NCI-H345 treated with DMSO at 0.1 percent for 48 hours (cell line): ENCODE measurements at regions not wholly inside any gene's neighbourhood (a gene's known extent, or its start where the extent isn't known, plus 50 kb on each side); places are given as distances from the start of the nearest gene placed in this dataset.
A peak's percentile ranks its signal among the peaks of the same experiment; 100 is the strongest.

Source experiments
- DNase-seq: peaks from one replicate; lab custom pipeline; 2025; ENCODE audit not compliant: unreplicated experiment; lab: John Stamatoyannopoulos, UW

- DNase-seq, result peak; percentile 82
These were observed 366.9 kb downstream of the EPHA4 start for GRCh38 chr2:221205103-221205673.

- DNase-seq, result no peak
These were observed 361.4 kb downstream of the EPHA4 start for GRCh38 chr2:221210686-221211085.

- DNase-seq, result no peak
These were observed 360.5 kb downstream of the EPHA4 start for GRCh38 chr2:221211653-221212052.

DNA sequence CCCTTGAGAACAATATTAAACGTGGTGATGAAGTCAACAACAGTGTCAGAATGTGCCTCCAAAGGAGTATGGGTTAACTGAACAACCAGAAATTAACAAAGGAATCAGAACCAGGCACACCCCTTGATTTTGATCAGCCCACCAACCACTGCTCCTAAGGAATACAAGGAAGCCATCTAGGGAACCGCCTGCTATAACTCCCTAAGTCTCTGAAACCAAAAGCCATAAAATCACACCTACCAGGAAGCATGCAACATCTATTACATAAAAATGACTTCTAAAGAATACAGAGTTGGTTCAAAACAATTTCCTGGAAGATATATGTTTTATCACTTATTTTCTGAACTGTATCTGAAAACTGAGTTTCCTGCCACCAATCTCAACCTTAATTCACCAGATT is 360.0 kb downstream of the EPHA4 start:
- DNase-seq, result no peak

GRCh38 chr2:221215487-221215886 is 356.6 kb downstream of the EPHA4 start:
- no peak for DNase-seq

DNA sequence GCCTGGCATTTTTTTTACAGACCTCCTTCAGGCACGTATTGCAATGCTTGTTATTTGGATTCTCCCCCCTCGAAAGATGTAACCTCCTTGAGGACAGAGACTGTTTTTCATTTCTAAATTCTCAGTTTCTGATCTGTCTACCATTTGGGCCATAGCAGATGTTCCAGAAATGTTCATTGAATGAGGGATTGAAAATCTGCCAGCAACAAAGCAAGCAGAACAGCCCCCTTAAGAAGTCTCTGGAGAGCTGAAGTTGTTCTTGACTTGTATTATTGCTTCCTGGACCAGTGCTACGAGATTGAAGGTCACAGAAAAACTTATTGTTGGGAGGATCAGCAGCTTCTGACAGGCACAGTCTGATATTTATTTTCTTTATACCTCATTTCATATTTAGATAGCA is 355.5 kb downstream of the EPHA4 start:
- no peak for DNase-seq

GRCh38 chr2:221225752-221226151 is 346.4 kb downstream of the EPHA4 start:
- DNase-seq, result no peak

GRCh38 chr2:221228214-221228769 is 343.8 kb downstream of the EPHA4 start:
- no peak for DNase-seq

DNA sequence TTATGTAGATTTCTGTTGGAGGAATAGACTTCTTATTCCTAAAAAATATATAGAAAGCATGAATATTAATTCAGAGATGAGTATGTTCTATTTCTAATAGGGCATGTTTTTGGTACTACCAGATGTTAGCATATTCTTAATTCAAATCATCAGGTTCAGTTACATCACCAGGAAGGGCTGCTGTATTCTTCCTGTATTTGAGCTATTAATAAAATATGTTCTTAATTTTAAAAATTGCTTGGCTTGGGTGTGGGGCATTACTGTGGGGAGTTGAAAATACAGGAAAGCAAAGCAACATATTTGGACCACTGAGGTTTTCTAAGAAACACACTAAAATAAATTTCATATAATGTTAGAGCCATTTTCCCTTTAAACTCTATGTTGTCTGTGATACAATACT is 343.0 kb downstream of the EPHA4 start:
- DNase-seq, result no peak

DNA sequence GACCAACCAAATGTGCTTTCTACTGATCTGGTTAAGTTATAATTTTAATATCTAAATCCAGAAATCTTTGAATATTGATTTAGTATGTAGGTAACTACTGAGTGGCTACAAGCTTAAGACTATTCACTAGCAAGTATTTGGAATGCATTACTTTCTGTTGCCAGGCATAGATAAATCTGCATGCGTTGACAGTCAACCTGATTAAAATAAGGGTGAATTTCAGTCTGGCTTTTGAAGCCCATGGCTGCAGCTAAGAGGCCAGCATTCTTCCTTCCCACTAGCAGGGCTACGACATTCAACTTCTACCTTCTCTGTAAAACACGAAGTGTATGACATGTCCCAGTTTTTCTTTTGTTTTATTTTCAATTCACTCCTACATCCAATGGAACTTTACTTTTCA is 340.6 kb downstream of the EPHA4 start:
- no peak for DNase-seq

DNA sequence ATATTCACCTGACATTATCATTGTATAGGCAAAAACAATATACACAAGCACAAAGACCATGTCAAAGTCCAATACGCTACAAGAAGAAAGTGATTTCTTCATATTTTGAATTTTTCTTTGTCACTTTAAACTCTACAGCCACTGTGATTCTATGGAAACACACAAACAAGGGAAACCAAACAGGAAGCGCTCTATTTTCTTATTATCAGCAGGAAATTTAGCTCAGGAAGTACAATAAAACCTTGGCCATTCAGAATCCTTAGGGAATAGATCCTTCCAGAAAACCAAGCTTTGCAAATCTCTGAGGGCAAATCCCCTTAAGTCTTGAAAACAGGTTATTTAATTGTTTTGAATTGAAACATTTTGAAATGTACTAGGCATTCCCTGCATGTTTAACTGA is 336.2 kb downstream of the EPHA4 start:
- no peak for DNase-seq

GRCh38 chr2:221241072-221241471 is 331.0 kb downstream of the EPHA4 start:
- DNase-seq, result no peak

DNA sequence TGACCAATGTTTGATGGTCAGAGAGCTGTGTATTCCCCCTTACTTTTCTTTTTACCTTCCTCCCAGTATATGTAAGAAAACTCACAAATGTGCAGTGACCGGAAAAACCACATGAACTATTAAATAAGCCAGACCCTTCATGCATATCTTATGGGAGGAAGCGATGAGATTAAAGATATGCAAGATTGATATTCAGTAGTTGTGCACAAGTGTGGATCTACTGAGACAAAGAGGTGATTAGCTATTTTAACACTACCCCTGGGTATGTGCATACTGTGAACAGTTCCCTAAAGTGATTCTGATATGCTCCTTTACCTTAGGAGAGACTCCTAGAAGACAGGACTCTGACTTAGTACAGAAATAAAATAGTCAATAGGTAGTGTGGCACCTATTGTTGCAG is 328.3 kb downstream of the EPHA4 start:
- no peak for DNase-seq

GRCh38 chr2:221245045-221245444 is 327.1 kb downstream of the EPHA4 start:
- DNase-seq, result no peak

- DNase-seq, result no peak
These were observed 326.3 kb downstream of the EPHA4 start for GRCh38 chr2:221245772-221246171.

GRCh38 chr2:221254299-221254698 is 317.8 kb downstream of the EPHA4 start:
- no peak for DNase-seq

DNA sequence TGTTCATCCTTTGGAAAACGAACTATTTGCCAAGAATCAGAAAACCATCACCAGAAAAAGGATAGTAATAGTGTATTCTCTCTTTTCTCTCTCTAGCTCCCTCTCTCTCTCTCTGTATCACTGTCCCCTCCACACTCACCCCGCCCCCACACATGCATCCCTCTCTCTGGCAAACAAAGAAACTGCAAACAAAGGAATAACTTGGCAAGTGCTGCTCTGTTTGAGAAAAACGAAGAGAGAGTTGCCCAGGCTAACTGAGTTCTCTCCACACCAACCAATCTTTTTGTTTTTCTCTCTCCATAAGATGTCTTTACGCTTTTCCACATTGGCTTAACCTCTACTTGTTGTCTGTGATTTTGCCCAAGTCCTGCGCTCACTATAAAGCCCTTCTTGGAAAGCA is 316.2 kb downstream of the EPHA4 start:
- no peak for DNase-seq

DNA sequence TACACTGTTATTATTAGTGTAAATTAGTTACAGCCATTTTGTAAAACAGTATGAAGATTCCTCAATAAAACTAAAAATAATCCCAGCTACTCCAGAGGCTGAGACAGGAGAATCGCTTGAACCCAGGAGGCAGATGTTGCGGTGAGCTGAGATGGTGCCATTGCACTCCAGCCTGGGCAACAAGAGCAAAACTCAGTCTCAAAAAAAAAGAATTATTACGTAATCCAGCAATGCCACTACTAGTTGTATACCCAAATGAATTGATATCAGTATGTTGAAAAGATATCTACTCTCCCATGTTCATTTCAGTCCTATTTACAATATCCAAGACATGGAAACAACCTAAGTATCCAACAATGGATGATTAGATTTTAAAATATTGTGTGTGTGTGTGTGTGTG is 313.6 kb downstream of the EPHA4 start:
- DNase-seq, result no peak

GRCh38 chr2:221262651-221263050 is 309.5 kb downstream of the EPHA4 start:
- no peak for DNase-seq

GRCh38 chr2:221263573-221263972 is 308.5 kb downstream of the EPHA4 start:
- DNase-seq, result no peak

DNA sequence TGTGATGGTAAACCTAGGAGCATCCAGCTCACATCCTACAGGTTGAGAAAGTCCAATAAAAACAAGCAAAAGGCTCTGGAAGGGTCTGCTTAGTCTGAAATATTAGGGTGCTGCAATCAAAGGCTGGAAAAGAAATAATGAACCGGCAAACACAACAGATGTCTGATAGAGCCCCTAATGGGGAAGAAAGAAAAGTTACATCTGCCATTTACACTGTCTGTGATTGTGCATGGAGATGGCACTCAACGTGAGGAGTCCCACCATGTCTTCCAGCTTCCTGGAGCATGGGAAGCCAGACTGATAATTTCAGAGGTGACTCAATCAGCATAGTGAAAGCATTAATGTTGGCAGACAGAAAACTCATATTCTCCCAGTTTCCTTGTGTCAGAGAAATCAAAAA is 307.8 kb downstream of the EPHA4 start:
- DNase-seq, result no peak

DNA sequence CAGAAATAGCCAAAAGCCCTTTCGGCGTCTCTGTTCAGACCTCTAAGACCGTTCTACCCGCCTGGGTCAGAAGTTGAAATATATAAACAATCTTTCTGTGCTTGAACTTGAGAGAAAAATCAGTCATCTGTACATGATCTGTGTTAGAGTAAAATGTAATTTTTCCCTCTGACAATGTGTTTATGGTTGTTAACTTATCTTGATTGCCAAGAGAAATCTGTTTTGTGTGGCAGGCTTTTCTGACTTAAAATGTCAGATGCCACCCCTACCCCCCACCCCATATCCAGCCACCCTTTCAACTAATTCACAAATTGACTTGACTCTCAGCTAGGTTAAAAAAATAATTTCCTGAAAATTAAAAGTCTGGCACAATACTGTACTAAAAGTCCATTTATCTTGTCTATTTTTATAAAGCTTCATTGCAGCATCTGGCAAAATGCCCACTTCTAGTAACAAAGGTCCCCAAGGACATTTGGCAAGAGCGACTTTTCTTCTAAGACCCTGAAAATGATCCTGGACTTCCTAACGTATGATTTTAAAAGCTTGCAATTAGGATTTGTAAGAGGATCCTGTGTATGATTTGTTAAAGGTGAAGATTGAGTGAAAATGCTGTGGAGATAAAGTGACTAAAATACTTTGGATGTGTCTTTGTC is 304.2 kb downstream of the EPHA4 start:
- no peak for DNase-seq

GRCh38 chr2:221268631-221269030 is 303.5 kb downstream of the EPHA4 start:
- no peak for DNase-seq
